ENCODE measurements at regions not wholly inside any gene's neighbourhood (a gene's known extent, or its start where the extent isn't known, plus 50 kb on each side); places are given as distances from the start of the nearest gene placed in this dataset.
A peak's percentile ranks its signal among the peaks of the same experiment; 100 is the strongest.

DNA sequence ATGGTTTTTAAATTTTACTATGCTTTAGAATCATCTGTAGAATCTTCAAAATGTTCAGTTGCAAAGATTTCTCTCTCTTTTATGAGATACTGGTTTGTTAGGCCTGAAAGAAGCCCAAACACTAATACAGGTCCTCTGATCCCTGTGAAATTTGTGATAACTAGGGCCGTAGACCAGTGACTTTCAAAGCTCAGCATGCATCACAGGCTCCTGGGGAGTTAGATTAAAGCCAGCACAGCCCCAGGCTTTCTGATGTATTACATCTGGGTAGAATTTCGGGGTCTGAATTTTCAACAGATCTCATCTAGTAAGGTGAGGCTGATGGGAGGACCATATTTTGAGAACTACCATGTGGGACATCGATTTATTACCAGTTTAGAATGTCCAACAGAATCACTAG is 194.1 kb upstream of the PTPRD start:
- Mint-ChIP-seq H3K36me3 (no peaks in the 10 kb centered on the region), H3K27me3 (ENCODE audit: low read depth) (no peaks in the 10 kb centered on the region), H3K27ac (no peak overlapping the region), H3K4me1 (no peaks in the 10 kb centered on the region), H3K9me3 (no peaks in the 10 kb centered on the region), H3K4me3 (no peak overlapping the region)
- TF ChIP-seq, protein P1, sequence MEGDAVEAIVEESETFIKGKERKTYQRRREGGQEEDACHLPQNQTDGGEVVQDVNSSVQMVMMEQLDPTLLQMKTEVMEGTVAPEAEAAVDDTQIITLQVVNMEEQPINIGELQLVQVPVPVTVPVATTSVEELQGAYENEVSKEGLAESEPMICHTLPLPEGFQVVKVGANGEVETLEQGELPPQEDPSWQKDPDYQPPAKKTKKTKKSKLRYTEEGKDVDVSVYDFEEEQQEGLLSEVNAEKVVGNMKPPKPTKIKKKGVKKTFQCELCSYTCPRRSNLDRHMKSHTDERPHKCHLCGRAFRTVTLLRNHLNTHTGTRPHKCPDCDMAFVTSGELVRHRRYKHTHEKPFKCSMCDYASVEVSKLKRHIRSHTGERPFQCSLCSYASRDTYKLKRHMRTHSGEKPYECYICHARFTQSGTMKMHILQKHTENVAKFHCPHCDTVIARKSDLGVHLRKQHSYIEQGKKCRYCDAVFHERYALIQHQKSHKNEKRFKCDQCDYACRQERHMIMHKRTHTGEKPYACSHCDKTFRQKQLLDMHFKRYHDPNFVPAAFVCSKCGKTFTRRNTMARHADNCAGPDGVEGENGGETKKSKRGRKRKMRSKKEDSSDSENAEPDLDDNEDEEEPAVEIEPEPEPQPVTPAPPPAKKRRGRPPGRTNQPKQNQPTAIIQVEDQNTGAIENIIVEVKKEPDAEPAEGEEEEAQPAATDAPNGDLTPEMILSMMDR (IDR thresholded peaks at IDR 0.05; ENCODE audit: unreplicated experiment) = no peak
- DNase-seq (ENCODE audit: low spot score in 2 of 2, unreplicated experiment in 2 of 2) = no peak

DNA sequence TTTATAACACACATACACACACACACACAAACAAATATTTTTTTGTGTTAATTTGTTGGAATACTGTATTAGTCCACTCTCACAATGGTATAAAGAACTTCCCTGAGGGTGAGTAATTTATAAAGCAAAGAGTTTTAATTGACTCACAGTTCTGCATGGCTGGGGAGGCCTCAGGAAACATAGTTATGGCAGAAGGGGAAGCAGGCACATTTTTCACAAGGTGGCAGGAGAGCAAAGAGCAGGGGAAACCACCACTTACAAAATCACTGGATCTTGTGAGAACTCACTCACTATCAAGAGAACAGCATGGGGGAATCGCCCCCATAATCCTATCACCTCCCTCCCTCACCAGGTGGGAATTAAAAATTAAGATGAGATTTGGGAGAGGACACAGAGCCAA is 205.4 kb upstream of the PTPRD start:
- Mint-ChIP-seq H3K4me3 (no peak overlapping the region), H3K27ac (no peak overlapping the region), H3K36me3 (no peaks in the 10 kb centered on the region), H3K9me3 (peaks cover 12% of the 10 kb centered on the region), H3K27me3 (ENCODE audit: low read depth) (no peaks in the 10 kb centered on the region), H3K4me1 (no peaks in the 10 kb centered on the region)
- TF ChIP-seq, protein P1 (IDR thresholded peaks at IDR 0.05; ENCODE audit: unreplicated experiment) = no peak
- DNase-seq (ENCODE audit: low spot score in 2 of 2, unreplicated experiment in 2 of 2) = no peak

DNA sequence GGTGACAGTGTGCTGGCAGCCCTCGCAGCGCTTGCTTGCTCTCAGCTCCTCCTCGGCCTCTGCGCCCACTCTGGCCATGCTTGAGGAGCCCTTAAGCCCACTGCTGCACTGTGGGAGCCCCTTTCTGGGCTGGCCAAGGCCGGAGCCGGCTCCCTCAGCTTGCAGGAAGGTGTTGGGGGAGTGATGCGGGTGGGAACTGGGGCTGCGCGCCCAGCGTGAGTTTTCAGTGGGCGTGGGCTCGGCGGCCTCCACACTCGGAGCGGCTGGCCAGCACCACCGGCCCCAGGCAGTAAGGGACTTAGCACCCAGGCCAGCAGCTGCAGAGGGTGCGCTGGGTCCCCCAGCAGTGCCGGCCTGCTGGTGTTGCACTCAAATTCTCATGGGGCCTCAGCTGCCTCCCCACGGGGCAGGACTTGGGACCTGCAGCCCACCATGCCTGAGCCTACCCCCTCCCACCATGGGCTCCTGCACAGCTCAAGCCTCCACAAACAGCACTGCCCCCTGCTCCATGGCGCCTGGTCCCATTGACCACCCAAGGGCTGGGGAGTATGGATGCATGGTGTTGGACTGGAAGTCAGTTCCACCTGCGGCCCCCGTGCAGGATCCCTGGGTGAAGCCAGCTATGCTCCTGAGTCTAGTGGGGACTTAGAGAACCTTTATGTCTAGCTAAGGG is 223.1 kb upstream of the PTPRD start:
- DNase-seq (ENCODE audit: low spot score in 2 of 2, unreplicated experiment in 2 of 2) = no peak
- Mint-ChIP-seq H3K4me1 (peaks cover 6% of the 10 kb centered on the region), H3K27ac (no peak overlapping the region)

DNA sequence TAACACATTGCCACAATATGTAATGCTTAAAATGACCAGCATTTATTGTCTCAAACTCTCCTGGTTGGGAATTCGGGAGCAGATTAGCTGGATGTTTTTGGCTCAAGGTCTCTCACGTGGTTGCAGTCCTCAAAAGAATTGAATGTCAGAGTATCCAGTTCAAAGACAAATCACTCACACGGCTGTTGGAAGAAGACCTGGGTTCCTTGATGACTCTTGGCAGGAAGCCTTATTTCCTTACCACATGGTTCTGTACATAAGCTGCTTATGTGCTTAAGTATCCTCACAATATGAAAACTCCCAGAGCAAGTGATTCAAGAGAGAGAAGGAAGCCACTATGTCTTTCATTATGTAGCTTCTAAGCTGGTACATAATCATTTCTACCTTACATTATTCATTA is 230.3 kb upstream of the PTPRD start:
- TF ChIP-seq, protein P1 (IDR thresholded peaks at IDR 0.05; ENCODE audit: unreplicated experiment) = no peak
- Mint-ChIP-seq H3K27ac (no peak overlapping the region), H3K4me3 (no peak overlapping the region), H3K4me1 (no peaks in the 10 kb centered on the region), H3K9me3 (peaks cover 4% of the 10 kb centered on the region), H3K27me3 (ENCODE audit: low read depth) (no peaks in the 10 kb centered on the region), H3K36me3 (no peaks in the 10 kb centered on the region)
- no peak for DNase-seq (ENCODE audit: low spot score in 2 of 2, unreplicated experiment in 2 of 2)

More for the DNA sequence above, 223.1 kb upstream of the PTPRD start:
- Mint-ChIP-seq H3K27me3 (ENCODE audit: low read depth) (peaks cover 2% of the 10 kb centered on the region), H3K4me3 (no peak overlapping the region), H3K36me3 (no peaks in the 10 kb centered on the region), H3K9me3 (peaks cover 7% of the 10 kb centered on the region)
- TF ChIP-seq, protein P1 (IDR thresholded peaks at IDR 0.05; ENCODE audit: unreplicated experiment) = no peak

DNA sequence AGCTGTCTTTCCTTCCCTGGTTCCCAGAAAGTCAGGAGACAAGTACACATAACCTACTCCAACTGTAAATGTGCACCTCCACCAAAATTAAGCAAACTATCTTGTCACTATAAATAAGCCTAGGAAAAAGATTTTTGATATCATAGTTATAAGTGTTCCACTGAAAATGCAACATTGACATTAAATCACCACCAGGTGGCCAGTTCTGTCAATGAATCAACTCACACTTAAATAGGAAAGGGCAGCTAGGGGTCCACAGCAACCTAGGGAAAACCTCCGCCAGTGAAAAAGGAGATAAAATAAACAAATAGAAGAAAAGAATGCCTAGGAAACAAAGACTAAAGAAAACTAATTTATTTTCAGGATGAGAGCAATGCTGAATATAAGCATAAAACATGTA is 243.0 kb upstream of the PTPRD start:
- peaks cover 11% of the 10 kb centered on the region for H3K9me3 Mint-ChIP-seq
- no peak overlapping the region for H3K27ac Mint-ChIP-seq
- no peak overlapping the region for H3K4me3 Mint-ChIP-seq
- TF ChIP-seq, protein P1 (IDR thresholded peaks at IDR 0.05; ENCODE audit: unreplicated experiment) = peak; percentile 75
- no peak for DNase-seq (ENCODE audit: low spot score in 2 of 2, unreplicated experiment in 2 of 2)
- no peaks in the 10 kb centered on the region for H3K36me3 Mint-ChIP-seq
- no peaks in the 10 kb centered on the region for H3K27me3 Mint-ChIP-seq (ENCODE audit: low read depth)
- peaks cover 15% of the 10 kb centered on the region for H3K4me1 Mint-ChIP-seq
